HuH-7.5 (cell line): ENCODE measurements at regions not wholly inside any gene's neighbourhood (a gene's known extent, or its start where the extent isn't known, plus 50 kb on each side); places are given as distances from the start of the nearest gene placed in this dataset.

Experiments
- DNase-seq: peaks from one replicate; pipeline ENCODE4 v3.0.0; 2011; ENCODE audit warnings: low spot score

GRCh38 chr6:97591955-97592354 lies 308.9 kb upstream of the MMS22L start:
- DNase-seq, result no peak

GRCh38 chr6:97594844-97595243 lies 311.8 kb upstream of the MMS22L start:
- no peak for DNase-seq

GRCh38 chr6:97621111-97621510 lies 338.1 kb upstream of the MMS22L start:
- DNase-seq, result no peak

- no peak for DNase-seq
Observed at GRCh38 chr6:97626671-97627441, 343.8 kb upstream of the MMS22L start.

- DNase-seq, result no peak
Observed at GRCh38 chr6:97629180-97629579, 346.2 kb upstream of the MMS22L start.

- DNase-seq, result no peak
Observed at GRCh38 chr6:97630604-97631003, 347.6 kb upstream of the MMS22L start.

- no peak for DNase-seq
Observed at GRCh38 chr6:97632341-97632740, 349.3 kb upstream of the MMS22L start.

- DNase-seq, result no peak
Observed at GRCh38 chr6:97639702-97640101, 356.7 kb upstream of the MMS22L start.

GRCh38 chr6:97644353-97644752 lies 361.3 kb upstream of the MMS22L start:
- DNase-seq, result no peak

GRCh38 chr6:97645757-97646156 lies 362.7 kb upstream of the MMS22L start:
- DNase-seq, result no peak

- no peak for DNase-seq
Observed at GRCh38 chr6:97653076-97653475, 370.1 kb upstream of the MMS22L start.

- DNase-seq, result no peak
Observed at GRCh38 chr6:97653517-97653916, 370.5 kb upstream of the MMS22L start.

GRCh38 chr6:97654674-97655073 lies 371.7 kb upstream of the MMS22L start:
- no peak for DNase-seq

- no peak for DNase-seq
Observed at GRCh38 chr6:97656236-97656635, 373.2 kb upstream of the MMS22L start.

- DNase-seq, result no peak
Observed at GRCh38 chr6:97656706-97657350, 373.8 kb upstream of the MMS22L start.

- no peak for DNase-seq
Observed at GRCh38 chr6:97658090-97658489, 375.1 kb upstream of the MMS22L start.

- no peak for DNase-seq
Observed at GRCh38 chr6:97663252-97663651, 380.2 kb upstream of the MMS22L start.

GRCh38 chr6:97665446-97665845 lies 382.4 kb upstream of the MMS22L start:
- no peak for DNase-seq

GRCh38 chr6:97666889-97667288 lies 383.9 kb upstream of the MMS22L start:
- no peak for DNase-seq

- no peak for DNase-seq
Observed at GRCh38 chr6:97668716-97669115, 385.7 kb upstream of the MMS22L start.

- DNase-seq, result no peak
Observed at GRCh38 chr6:97669191-97670031, 386.4 kb upstream of the MMS22L start.

GRCh38 chr6:97674802-97675201 lies 391.8 kb upstream of the MMS22L start:
- DNase-seq, result no peak

GRCh38 chr6:97677626-97678025 lies 394.6 kb upstream of the MMS22L start:
- no peak for DNase-seq
